CD14-positive monocyte (primary cell): ENCODE measurements at regions not wholly inside any gene's neighbourhood (a gene's known extent, or its start where the extent isn't known, plus 50 kb on each side); places are given as distances from the start of the nearest gene placed in this dataset.

Source experiments
- DNase-seq, 3 donors: peaks; one replicate each; pipeline ENCODE4 v3.0.0-alpha.2; 2011 to 2022
- H2AFZ ChIP-seq: 2 replicates; pipeline ENCODE4 v1.6.0; 2012; ENCODE audit warnings: mild to moderate bottlenecking, low read depth, low read length, inconsistent platforms; ENCODE audit not compliant: insufficient read depth, poor library complexity, severe bottlenecking
- H3K27ac ChIP-seq, 2 donors: 1 replicate in 1 of 2; 2 replicates in 1 of 2; pipeline ENCODE4 v1.5.1; 2012 to 2013; ENCODE audit warnings: low read length in 2 of 2, control low read depth in 1 of 2, inconsistent platforms in 1 of 2, low read depth in 1 of 2, mild to moderate bottlenecking in 1 of 2
- H3K27me3 ChIP-seq, 2 donors: one replicate each; pipeline versions ENCODE4 v1.6.0 to v1.6.1; 2011 to 2013; ENCODE audit warnings: low read length in 2 of 2; ENCODE audit not compliant: control insufficient read depth in 2 of 2, insufficient read depth in 2 of 2
- H3K36me3 ChIP-seq, 2 donors: replicated peaks in 1 of 2; 1 replicate in 1 of 2; 2 replicates in 1 of 2; pipeline versions ENCODE4 v1.5.1 to v1.6.1; 2012 to 2013; ENCODE audit warnings: low read length in 2 of 2, control low read depth in 1 of 2, inconsistent platforms in 1 of 2, mild to moderate bottlenecking in 1 of 2; ENCODE audit not compliant: insufficient read depth in 2 of 2, control insufficient read depth in 1 of 2
- H3K4me1 ChIP-seq, 2 donors: 1 replicate in 1 of 2; 2 replicates in 1 of 2; pipeline versions ENCODE4 v1.5.1 to v1.6.1; 2012 to 2013; ENCODE audit warnings: low read length in 2 of 2, control low read depth in 1 of 2, inconsistent platforms in 1 of 2, mild to moderate bottlenecking in 1 of 2, moderate library complexity in 1 of 2; ENCODE audit not compliant: insufficient read depth in 2 of 2, control insufficient read depth in 1 of 2
- H3K4me2 ChIP-seq: replicated peaks from 2 replicates; pipeline ENCODE3; 2012; ENCODE audit warnings: low read length, moderate library complexity, mild to moderate bottlenecking; ENCODE audit not compliant: poor library complexity, severe bottlenecking; ENCODE audit errors: extremely low read depth
- H3K4me3 ChIP-seq, 3 experiments: fragments of 200-600 bp in 1 of 3; sonication (generic) in 1 of 3; replicated peaks in 1 of 3; 1 replicate in 2 of 3; 2 replicates in 1 of 3; pipeline ENCODE4 v1.5.1; 2011 to 2013; ENCODE audit warnings: low read length in 3 of 3, mild to moderate bottlenecking in 3 of 3, control low read depth in 2 of 3, low read depth in 2 of 3, inconsistent platforms in 1 of 3, moderate library complexity in 1 of 3
- H3K79me2 ChIP-seq: 2 replicates; pipeline ENCODE4 v1.6.0; 2012; ENCODE audit warnings: mild to moderate bottlenecking, control low read depth, inconsistent platforms, low read length, moderate library complexity; ENCODE audit not compliant: insufficient read depth
- H3K9ac ChIP-seq: 2 replicates; pipeline ENCODE4 v1.6.0; 2017; ENCODE audit warnings: low read length, mild to moderate bottlenecking; ENCODE audit not compliant: insufficient read depth, poor library complexity, severe bottlenecking
- H3K9me3 ChIP-seq, 2 donors: replicated peaks in 1 of 2; 1 replicate in 1 of 2; 2 replicates in 1 of 2; pipeline versions ENCODE4 v1.5.1 to v1.6.1; 2012 to 2013; ENCODE audit warnings: low read length in 2 of 2, control low read depth in 1 of 2; ENCODE audit not compliant: control insufficient read depth in 1 of 2, insufficient read depth in 1 of 2
- H4K20me1 ChIP-seq: 2 replicates; pipeline ENCODE4 v1.6.0; 2012; ENCODE audit warnings: mild to moderate bottlenecking, low read length, control low read depth, moderate library complexity; ENCODE audit not compliant: insufficient read depth
- H3K27ac Mint-ChIP-seq, 7 donors: one replicate each; pipeline ENCODE4 v1.8.0; 2020; ENCODE audit warnings: mild to moderate bottlenecking in 7 of 7, mixed read lengths in 7 of 7, moderate library complexity in 6 of 7, inconsistent platforms in 2 of 7
- H3K27me3 Mint-ChIP-seq, 3 donors: one replicate each; pipeline ENCODE4 v1.8.0; 2021 to 2022; ENCODE audit warnings: low read depth in 3 of 3, mild to moderate bottlenecking in 3 of 3, mixed read lengths in 3 of 3, moderate library complexity in 3 of 3, inconsistent platforms in 1 of 3
- H3K36me3 Mint-ChIP-seq, 2 donors: one replicate each; pipeline ENCODE4 v1.8.0; 2020; ENCODE audit warnings: mixed read lengths in 2 of 2, inconsistent platforms in 1 of 2, mild to moderate bottlenecking in 1 of 2
- H3K4me1 Mint-ChIP-seq: one replicate; pipeline ENCODE4 v1.8.0; 2020; ENCODE audit warnings: mild to moderate bottlenecking, mixed read lengths
- H3K4me3 Mint-ChIP-seq, 2 donors: one replicate each; pipeline ENCODE4 v1.8.0; 2020; ENCODE audit warnings: mild to moderate bottlenecking in 2 of 2, mixed read lengths in 2 of 2, moderate library complexity in 1 of 2
- H3K9me3 Mint-ChIP-seq, 7 donors: one replicate each; pipeline ENCODE4 v1.8.0; 2020 to 2022; ENCODE audit warnings: mixed read lengths in 7 of 7, mild to moderate bottlenecking in 6 of 7, moderate library complexity in 6 of 7, inconsistent platforms in 2 of 7
- WGBS: methylation state at CpG from one replicate; pipeline ENCODE4 v1.1.5; 2013; ENCODE audit warnings: missing lambda C conversion rate; ENCODE audit not compliant: insufficient coverage; 5-methylcytosine and 5-hydroxymethylcytosine counted together
- intact Hi-C, 2 donors: fragments of 100-400 bp; cut with micrococcal nuclease; formaldehyde crosslinking; loops; one replicate each; pipeline versions ENCODE4 v1.15.0 to v1.15.1; 2023
- TF ChIP-seq, protein P1 (sequence below): fragments of 200-600 bp; IDR thresholded peaks from one replicate; pipeline ENCODE4 v1.8.0; 2022; ENCODE audit warnings: antibody characterized with exemption, mild to moderate bottlenecking

GRCh38 chr1:110770832-110771231, 96.1 kb upstream of the KCNA3 start:
- H3K9ac ChIP-seq: no peak overlapping the region
- H3K4me3 ChIP-seq: no peak overlapping the region
- no peaks in the 10 kb centered on the region for H4K20me1 ChIP-seq
- TF ChIP-seq, protein P1, sequence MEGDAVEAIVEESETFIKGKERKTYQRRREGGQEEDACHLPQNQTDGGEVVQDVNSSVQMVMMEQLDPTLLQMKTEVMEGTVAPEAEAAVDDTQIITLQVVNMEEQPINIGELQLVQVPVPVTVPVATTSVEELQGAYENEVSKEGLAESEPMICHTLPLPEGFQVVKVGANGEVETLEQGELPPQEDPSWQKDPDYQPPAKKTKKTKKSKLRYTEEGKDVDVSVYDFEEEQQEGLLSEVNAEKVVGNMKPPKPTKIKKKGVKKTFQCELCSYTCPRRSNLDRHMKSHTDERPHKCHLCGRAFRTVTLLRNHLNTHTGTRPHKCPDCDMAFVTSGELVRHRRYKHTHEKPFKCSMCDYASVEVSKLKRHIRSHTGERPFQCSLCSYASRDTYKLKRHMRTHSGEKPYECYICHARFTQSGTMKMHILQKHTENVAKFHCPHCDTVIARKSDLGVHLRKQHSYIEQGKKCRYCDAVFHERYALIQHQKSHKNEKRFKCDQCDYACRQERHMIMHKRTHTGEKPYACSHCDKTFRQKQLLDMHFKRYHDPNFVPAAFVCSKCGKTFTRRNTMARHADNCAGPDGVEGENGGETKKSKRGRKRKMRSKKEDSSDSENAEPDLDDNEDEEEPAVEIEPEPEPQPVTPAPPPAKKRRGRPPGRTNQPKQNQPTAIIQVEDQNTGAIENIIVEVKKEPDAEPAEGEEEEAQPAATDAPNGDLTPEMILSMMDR: no peak
- H3K4me1 Mint-ChIP-seq: peaks cover 12% of the 10 kb centered on the region
- 100% methylated on average over 1 of the region's 2 CpGs for WGBS
- no peaks in the 10 kb centered on the region for H3K9me3 ChIP-seq
- no peaks in the 10 kb centered on the region for H3K36me3 ChIP-seq
- H3K36me3 Mint-ChIP-seq: no peaks in the 10 kb centered on the region
- no peaks in the 10 kb centered on the region for H3K79me2 ChIP-seq
- H3K4me1 ChIP-seq: peaks cover 2 to 5% of the 10 kb centered on the region in 2 donors
- DNase-seq: no peak
- intact Hi-C loops: no loop called here
- peaks cover 0 to 5% (median 3%) of the 10 kb centered on the region in 3 donors for H3K27me3 Mint-ChIP-seq
- H3K4me2 ChIP-seq: no peak overlapping the region
- H3K27ac ChIP-seq: no peak overlapping the region
- H3K4me3 Mint-ChIP-seq: no peak overlapping the region
- H3K9me3 Mint-ChIP-seq: peaks cover 0 to 2% (median 0%) of the 10 kb centered on the region in 7 donors
- H3K27ac Mint-ChIP-seq: no peak overlapping the region
- no peak overlapping the region for H2AFZ ChIP-seq
- H3K27me3 ChIP-seq: no peaks in the 10 kb centered on the region

DNA sequence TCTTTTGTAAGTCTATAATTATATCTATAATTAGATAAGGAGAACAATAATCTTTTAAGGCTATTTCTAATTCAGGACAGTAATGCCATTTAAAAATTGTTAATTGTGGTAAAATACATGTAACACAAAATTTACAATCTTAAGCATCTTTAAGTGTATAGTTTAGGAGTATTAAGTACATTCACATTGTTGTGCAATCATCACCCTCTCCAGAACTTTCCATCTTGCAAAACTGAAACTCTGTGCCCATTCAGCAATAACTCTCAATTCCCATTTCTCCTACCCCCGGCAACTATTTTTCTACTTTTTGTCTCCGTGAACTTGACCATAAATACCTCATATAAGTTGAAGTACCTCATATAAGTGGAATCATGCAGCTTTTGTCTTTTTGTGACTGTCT, 93.9 kb upstream of the KCNA3 start:
- Mint-ChIP-seq H3K9me3 (peaks cover 0 to 2% (median 0%) of the 10 kb centered on the region in 7 donors), H3K27me3 (peaks cover under 1 to 4% (median 2%) of the 10 kb centered on the region in 3 donors), H3K4me1 (peaks cover 14% of the 10 kb centered on the region), H3K27ac (no peak overlapping the region), H3K4me3 (no peak overlapping the region), H3K36me3 (no peaks in the 10 kb centered on the region)
- intact Hi-C loops: loop anchor here (5.0 to 10.0 kb wide), 3 partner anchors 94 to 151 kb away; partner anchors contain the start of gene KCNA3 (in 1 of the 2)
- Histone ChIP-seq H3K9ac (no peak overlapping the region), H3K4me3 (no peak overlapping the region), H3K9me3 (no peaks in the 10 kb centered on the region), H3K36me3 (no peaks in the 10 kb centered on the region), H2AFZ (no peak overlapping the region), H3K27ac (no peak overlapping the region), H3K79me2 (no peaks in the 10 kb centered on the region), H3K27me3 (no peaks in the 10 kb centered on the region), H4K20me1 (no peaks in the 10 kb centered on the region), H3K4me2 (no peak overlapping the region), H3K4me1 (peaks cover 6 to 10% of the 10 kb centered on the region in 2 donors)
- peak in 2 of 3 donors; percentile 13 to 19 for DNase-seq
- no CpG with 5 or more reads among the region's 2 CpGs for WGBS
- TF ChIP-seq, protein P1: no peak
